ENCODE measurements at regions not wholly inside any gene's neighbourhood (a gene's known extent, or its start where the extent isn't known, plus 50 kb on each side); places are given as distances from the start of the nearest gene placed in this dataset.

DNA sequence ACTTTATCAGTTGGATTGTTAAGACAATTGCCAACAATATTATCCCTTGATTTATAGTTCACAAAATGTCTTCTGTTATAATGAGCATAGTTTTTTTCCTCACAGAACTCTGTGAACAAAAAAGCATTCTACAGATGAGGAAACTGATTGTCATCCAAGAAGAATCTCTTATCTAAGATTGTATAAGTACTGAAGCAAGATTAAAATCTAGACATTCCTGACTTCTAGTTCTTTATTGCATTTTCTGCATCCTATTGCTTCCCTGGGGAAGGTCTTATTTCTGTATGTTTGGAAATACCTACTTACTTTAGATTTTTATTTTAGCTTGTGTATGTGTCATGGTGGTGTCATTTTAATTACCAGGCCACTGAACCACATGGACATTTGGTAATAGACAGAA is 884.9 kb upstream of the WWC1 start:
- in situ Hi-C loops (cut with MboI; ENCODE audit: low pct_ligation_motif_present in 1 of 4, low pct_unique_long_range_greater_than_20kb in 1 of 4, low sequenced_read_pairs in 3 of 4) (no loop called here), intact Hi-C loops (cut with DNase I; ENCODE audit: low total_unique reads) (no loop called here)
- H3K4me3 ChIP-seq = no peak overlapping the region

DNA sequence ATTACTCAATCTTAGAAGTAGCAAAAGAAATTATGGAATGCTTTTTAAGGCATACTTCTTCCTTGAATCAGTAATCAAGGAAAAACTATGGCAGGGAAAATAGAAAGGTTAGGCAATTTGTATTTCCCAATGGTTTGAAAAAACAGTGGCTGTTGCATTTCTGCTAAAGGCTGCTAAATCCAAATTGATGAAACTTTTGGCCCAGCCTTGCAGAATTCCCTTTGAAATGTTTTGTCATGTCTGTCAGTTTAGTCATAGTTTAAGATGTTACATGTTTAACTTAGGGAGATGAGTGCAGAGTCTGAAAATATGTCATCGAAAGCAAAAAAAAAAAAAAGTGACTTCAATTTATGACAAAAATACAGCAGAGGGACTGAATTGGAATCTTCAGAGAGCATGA is 878.9 kb upstream of the WWC1 start:
- no peak for TF ChIP-seq POLR2A (IDR thresholded peaks at IDR 0.05)
- TF ChIP-seq EP300 (IDR thresholded peaks at IDR 0.05; ENCODE audit: low read depth) = no peak
- no peak for TF ChIP-seq POLR2AphosphoS5 (IDR thresholded peaks at IDR 0.05)
- TF ChIP-seq CTCF (IDR thresholded peaks at IDR 0.05) = no peak
- 78 to 86% methylated on average over 1 of the region's 1 CpG for WGBS, 2 donors (ENCODE audit: low coverage in 1 of 2)
- Histone ChIP-seq H3K27me3 (peaks cover 25% of the 10 kb centered on the region), H3K9me3 (no peaks in the 10 kb centered on the region), H3K27ac (no peak overlapping the region), H3K4me3 (no peak overlapping the region), H3K4me1 (peaks cover 0 to 11% (median 3%) of the 10 kb centered on the region in 4 donors), H3K36me3 (no peaks in the 10 kb centered on the region)
- intact Hi-C loops (cut with DNase I; ENCODE audit: low total_unique reads) (no loop called here), in situ Hi-C loops (cut with MboI; ENCODE audit: low pct_ligation_motif_present in 1 of 4, low pct_unique_long_range_greater_than_20kb in 1 of 4, low sequenced_read_pairs in 3 of 4) (no loop called here)
- DNase-seq = no peak

More for the DNA sequence above, 884.9 kb upstream of the WWC1 start:
- Histone ChIP-seq H3K27ac (no peak overlapping the region), H3K9me3 (no peaks in the 10 kb centered on the region), H3K36me3 (no peaks in the 10 kb centered on the region), H3K4me1 (no peaks in the 10 kb centered on the region), H3K27me3 (no peaks in the 10 kb centered on the region)
- DNase-seq = no peak
- TF ChIP-seq EP300 (IDR thresholded peaks at IDR 0.05; ENCODE audit: low read depth) (no peak), POLR2A (IDR thresholded peaks at IDR 0.05) (no peak), POLR2AphosphoS5 (IDR thresholded peaks at IDR 0.05) (no peak), CTCF (IDR thresholded peaks at IDR 0.05) (no peak)

GRCh38 chr5:167413506-167413905 is 877.9 kb upstream of the WWC1 start:
- intact Hi-C loops (cut with DNase I; ENCODE audit: low total_unique reads) = no loop called here
- WGBS, 2 donors (ENCODE audit: low coverage in 1 of 2) = 43 to 46% methylated on average over 5 of the region's 5 CpGs
- in situ Hi-C loops (cut with MboI; ENCODE audit: low pct_ligation_motif_present in 1 of 4, low pct_unique_long_range_greater_than_20kb in 1 of 4, low sequenced_read_pairs in 3 of 4) = no loop called here

GRCh38 chr5:167414611-167415010 is 876.8 kb upstream of the WWC1 start:
- Histone ChIP-seq H3K4me3 (no peak overlapping the region), H3K27ac (no peak overlapping the region), H3K36me3 (no peaks in the 10 kb centered on the region), H3K4me1 (peaks cover 0 to 11% (median 3%) of the 10 kb centered on the region in 4 donors), H3K9me3 (no peaks in the 10 kb centered on the region), H3K27me3 (peaks cover 28% of the 10 kb centered on the region)
- WGBS, 2 donors (ENCODE audit: low coverage in 1 of 2) = 44 to 56% methylated on average over 4 of the region's 4 CpGs
- in situ Hi-C loops (cut with MboI; ENCODE audit: low pct_ligation_motif_present in 1 of 4, low pct_unique_long_range_greater_than_20kb in 1 of 4, low sequenced_read_pairs in 3 of 4) (no loop called here), intact Hi-C loops (cut with DNase I; ENCODE audit: low total_unique reads) (no loop called here)
- DNase-seq = no peak
- TF ChIP-seq EP300 (IDR thresholded peaks at IDR 0.05; ENCODE audit: low read depth) (no peak), POLR2A (IDR thresholded peaks at IDR 0.05) (no peak), CTCF (IDR thresholded peaks at IDR 0.05) (no peak), POLR2AphosphoS5 (IDR thresholded peaks at IDR 0.05) (no peak)

More at GRCh38 chr5:167413506-167413905, 877.9 kb upstream of the WWC1 start:
- H3K27me3 ChIP-seq = peaks cover 28% of the 10 kb centered on the region
- no peak for TF ChIP-seq CTCF (IDR thresholded peaks at IDR 0.05)
- no peak for TF ChIP-seq POLR2AphosphoS5 (IDR thresholded peaks at IDR 0.05)
- no peak for TF ChIP-seq EP300 (IDR thresholded peaks at IDR 0.05; ENCODE audit: low read depth)
- no peak for TF ChIP-seq POLR2A (IDR thresholded peaks at IDR 0.05)
- DNase-seq = no peak
- peaks cover 0 to 11% (median 3%) of the 10 kb centered on the region in 4 donors for H3K4me1 ChIP-seq
- H3K27ac ChIP-seq = no peak overlapping the region
- H3K9me3 ChIP-seq = no peaks in the 10 kb centered on the region
- no peak overlapping the region for H3K4me3 ChIP-seq
- H3K36me3 ChIP-seq = no peaks in the 10 kb centered on the region

Data from transverse colon (tissue), 4 donors.